ENCODE measurements at regions not wholly inside any gene's neighbourhood (a gene's known extent, or its start where the extent isn't known, plus 50 kb on each side); places are given as distances from the start of the nearest gene placed in this dataset.

- Histone ChIP-seq H3K79me2 (ENCODE audit: control insufficient read depth, insufficient read depth, low read length, poor library complexity) (no peaks in the 10 kb centered on the region), H4K91ac (ENCODE audit: low read depth, low read length) (no peak overlapping the region), H2AFZ (ENCODE audit: insufficient read depth, low read length, poor library complexity) (no peak overlapping the region), H4K12ac (ENCODE audit: low read depth, low read length) (no peak overlapping the region), H3K4me1 (ENCODE audit: control insufficient read depth in 1 of 2, insufficient read depth in 2 of 2, low read length in 2 of 2) (peaks cover 15 to 25% of the 10 kb centered on the region in 2 experiments), H3K18ac (ENCODE audit: low read length) (no peak overlapping the region), H3K14ac (ENCODE audit: low read length) (no peak overlapping the region), H3K9ac (ENCODE audit: low read length) (no peak overlapping the region), H3K27ac (ENCODE audit: low read depth, low read length) (no peak overlapping the region), H3K79me1 (ENCODE audit: low read length) (peaks cover 14% of the 10 kb centered on the region), H3K4ac (ENCODE audit: low read depth, low read length) (no peak overlapping the region), H3K23ac (ENCODE audit: low read length) (no peak overlapping the region), H2AK5ac (ENCODE audit: low read length) (no peak overlapping the region), H2BK120ac (ENCODE audit: insufficient read depth, low read length, poor library complexity) (no peak overlapping the region), H2BK12ac (ENCODE audit: low read length) (no peak overlapping the region), H4K8ac (ENCODE audit: low read depth, low read length) (no peak overlapping the region), H3K36me3 (ENCODE audit: control insufficient read depth in 1 of 2, insufficient read depth in 2 of 2, low read length in 2 of 2) (no peaks in the 10 kb centered on the region), H3K27me3 (ENCODE audit: insufficient read depth, low read length) (no peaks in the 10 kb centered on the region), H2BK5ac (ENCODE audit: low read depth, low read length, poor library complexity) (no peak overlapping the region), H3K9me3 (ENCODE audit: insufficient read depth, low read depth, low read length) (no peaks in the 10 kb centered on the region), H3K4me3 (ENCODE audit: low read depth, low read length) (no peak overlapping the region), H3K4me2 (ENCODE audit: low read length) (no peak overlapping the region)
- no peak for DNase-seq
- WGBS (ENCODE audit: extremely low coverage, insufficient coverage, insufficient read length) = no CpG with 5 or more reads among the region's 13 CpGs
Measured at GRCh38 chr4:4759232-4759631, 100.2 kb upstream of the MSX1 start.

GRCh38 chr4:4758681-4759080 is 100.8 kb upstream of the MSX1 start:
- Histone ChIP-seq H3K18ac (ENCODE audit: low read length) (no peak overlapping the region), H2BK12ac (ENCODE audit: low read length) (no peak overlapping the region), H2BK120ac (ENCODE audit: insufficient read depth, low read length, poor library complexity) (no peak overlapping the region), H3K27me3 (ENCODE audit: insufficient read depth, low read length) (no peaks in the 10 kb centered on the region), H3K4me1 (ENCODE audit: control insufficient read depth in 1 of 2, insufficient read depth in 2 of 2, low read length in 2 of 2) (peaks cover 10 to 20% of the 10 kb centered on the region in 2 experiments), H4K8ac (ENCODE audit: low read depth, low read length) (no peak overlapping the region), H3K36me3 (ENCODE audit: control insufficient read depth in 1 of 2, insufficient read depth in 2 of 2, low read length in 2 of 2) (no peaks in the 10 kb centered on the region), H3K23ac (ENCODE audit: low read length) (no peak overlapping the region), H2AFZ (ENCODE audit: insufficient read depth, low read length, poor library complexity) (no peak overlapping the region), H2AK5ac (ENCODE audit: low read length) (no peak overlapping the region), H4K12ac (ENCODE audit: low read depth, low read length) (no peak overlapping the region), H3K14ac (ENCODE audit: low read length) (no peak overlapping the region), H3K79me1 (ENCODE audit: low read length) (peaks cover 9% of the 10 kb centered on the region), H3K4ac (ENCODE audit: low read depth, low read length) (no peak overlapping the region), H3K27ac (ENCODE audit: low read depth, low read length) (no peak overlapping the region), H2BK5ac (ENCODE audit: low read depth, low read length, poor library complexity) (no peak overlapping the region), H3K79me2 (ENCODE audit: control insufficient read depth, insufficient read depth, low read length, poor library complexity) (no peaks in the 10 kb centered on the region), H3K4me2 (ENCODE audit: low read length) (no peak overlapping the region), H3K9ac (ENCODE audit: low read length) (no peak overlapping the region), H3K4me3 (ENCODE audit: low read depth, low read length) (no peak overlapping the region), H3K9me3 (ENCODE audit: insufficient read depth, low read depth, low read length) (no peaks in the 10 kb centered on the region), H4K91ac (ENCODE audit: low read depth, low read length) (no peak overlapping the region)
- no peak for DNase-seq
- WGBS (ENCODE audit: extremely low coverage, insufficient coverage, insufficient read length) = no CpG with 5 or more reads among the region's 8 CpGs

DNA sequence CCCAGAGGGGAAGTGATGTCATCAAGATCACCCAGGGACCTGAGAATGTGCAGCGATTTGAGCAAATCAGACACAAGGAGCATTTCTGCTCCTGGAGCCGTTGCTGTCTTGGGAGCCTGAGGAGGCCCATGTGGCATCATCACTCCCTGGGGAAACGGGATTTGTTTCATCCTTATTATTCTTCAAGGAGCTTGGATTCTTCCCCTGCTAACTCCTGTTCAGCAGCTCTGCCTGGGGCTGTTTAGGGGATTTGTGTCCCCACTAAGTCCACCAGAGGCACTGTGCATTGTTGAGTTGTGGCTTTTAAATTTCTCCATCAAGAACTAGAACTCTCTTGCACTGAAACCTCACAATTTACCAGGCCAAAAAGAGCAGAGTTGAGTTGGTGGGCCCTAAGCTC is 104.2 kb upstream of the MSX1 start:
- no CpG with 5 or more reads among the region's 3 CpGs for WGBS (ENCODE audit: extremely low coverage, insufficient coverage, insufficient read length)
- no peak overlapping the region for H4K91ac ChIP-seq (ENCODE audit: low read depth, low read length)
- H3K27ac ChIP-seq (ENCODE audit: low read depth, low read length) = no peak overlapping the region

GRCh38 chr4:4754641-4755040 is 104.8 kb upstream of the MSX1 start:
- Histone ChIP-seq H3K4me3 (ENCODE audit: low read depth, low read length) (no peak overlapping the region), H3K9me3 (ENCODE audit: insufficient read depth, low read depth, low read length) (peaks cover 2% of the 10 kb centered on the region), H3K18ac (ENCODE audit: low read length) (no peak overlapping the region), H2BK120ac (ENCODE audit: insufficient read depth, low read length, poor library complexity) (no peak overlapping the region), H3K14ac (ENCODE audit: low read length) (no peak overlapping the region), H3K27me3 (ENCODE audit: insufficient read depth, low read length) (no peaks in the 10 kb centered on the region), H3K9ac (ENCODE audit: low read length) (no peak overlapping the region), H2AFZ (ENCODE audit: insufficient read depth, low read length, poor library complexity) (no peak overlapping the region), H3K4me2 (ENCODE audit: low read length) (no peak overlapping the region), H2BK12ac (ENCODE audit: low read length) (no peak overlapping the region), H4K91ac (ENCODE audit: low read depth, low read length) (no peak overlapping the region), H2BK5ac (ENCODE audit: low read depth, low read length, poor library complexity) (no peak overlapping the region), H3K23ac (ENCODE audit: low read length) (no peak overlapping the region), H3K4ac (ENCODE audit: low read depth, low read length) (no peak overlapping the region), H4K12ac (ENCODE audit: low read depth, low read length) (no peak overlapping the region), H2AK5ac (ENCODE audit: low read length) (no peak overlapping the region), H3K36me3 (ENCODE audit: control insufficient read depth in 1 of 2, insufficient read depth in 2 of 2, low read length in 2 of 2) (no peaks in the 10 kb centered on the region), H3K79me1 (ENCODE audit: low read length) (peaks cover 4% of the 10 kb centered on the region), H3K4me1 (ENCODE audit: control insufficient read depth in 1 of 2, insufficient read depth in 2 of 2, low read length in 2 of 2) (peaks cover 17 to 20% of the 10 kb centered on the region in 2 experiments), H3K79me2 (ENCODE audit: control insufficient read depth, insufficient read depth, low read length, poor library complexity) (no peaks in the 10 kb centered on the region), H4K8ac (ENCODE audit: low read depth, low read length) (no peak overlapping the region), H3K27ac (ENCODE audit: low read depth, low read length) (no peak overlapping the region)
- DNase-seq = no peak
- no CpG with 5 or more reads among the region's 9 CpGs for WGBS (ENCODE audit: extremely low coverage, insufficient coverage, insufficient read length)

More for the DNA sequence above, 104.2 kb upstream of the MSX1 start:
- Histone ChIP-seq H2BK12ac (ENCODE audit: low read length) (no peak overlapping the region), H3K4me2 (ENCODE audit: low read length) (no peak overlapping the region), H3K4ac (ENCODE audit: low read depth, low read length) (no peak overlapping the region), H2BK120ac (ENCODE audit: insufficient read depth, low read length, poor library complexity) (no peak overlapping the region), H3K79me1 (ENCODE audit: low read length) (peaks cover 4% of the 10 kb centered on the region), H2BK5ac (ENCODE audit: low read depth, low read length, poor library complexity) (no peak overlapping the region), H3K27me3 (ENCODE audit: insufficient read depth, low read length) (no peaks in the 10 kb centered on the region), H4K12ac (ENCODE audit: low read depth, low read length) (no peak overlapping the region), H3K4me1 (ENCODE audit: control insufficient read depth in 1 of 2, insufficient read depth in 2 of 2, low read length in 2 of 2) (peaks cover 17 to 20% of the 10 kb centered on the region in 2 experiments), H3K9ac (ENCODE audit: low read length) (no peak overlapping the region), H3K9me3 (ENCODE audit: insufficient read depth, low read depth, low read length) (no peaks in the 10 kb centered on the region), H3K4me3 (ENCODE audit: low read depth, low read length) (no peak overlapping the region), H4K8ac (ENCODE audit: low read depth, low read length) (no peak overlapping the region), H3K36me3 (ENCODE audit: control insufficient read depth in 1 of 2, insufficient read depth in 2 of 2, low read length in 2 of 2) (no peaks in the 10 kb centered on the region), H2AK5ac (ENCODE audit: low read length) (no peak overlapping the region), H3K18ac (ENCODE audit: low read length) (no peak overlapping the region), H2AFZ (ENCODE audit: insufficient read depth, low read length, poor library complexity) (no peak overlapping the region), H3K23ac (ENCODE audit: low read length) (no peak overlapping the region), H3K79me2 (ENCODE audit: control insufficient read depth, insufficient read depth, low read length, poor library complexity) (no peaks in the 10 kb centered on the region), H3K14ac (ENCODE audit: low read length) (no peak overlapping the region)
- no peak for DNase-seq

Measured in trophoblast cell (in vitro differentiated cells and primary cell).